NAMALWA (cell line): ENCODE measurements at regions not wholly inside any gene's neighbourhood (a gene's known extent, or its start where the extent isn't known, plus 50 kb on each side); places are given as distances from the start of the nearest gene placed in this dataset.
A peak's percentile ranks its signal among the peaks of the same experiment; 100 is the strongest.

Source experiments
- DNase-seq: peaks from one replicate; pipeline ENCODE4 v3.0.0-alpha.2; 2015; ENCODE audit warnings: low spot score

DNA sequence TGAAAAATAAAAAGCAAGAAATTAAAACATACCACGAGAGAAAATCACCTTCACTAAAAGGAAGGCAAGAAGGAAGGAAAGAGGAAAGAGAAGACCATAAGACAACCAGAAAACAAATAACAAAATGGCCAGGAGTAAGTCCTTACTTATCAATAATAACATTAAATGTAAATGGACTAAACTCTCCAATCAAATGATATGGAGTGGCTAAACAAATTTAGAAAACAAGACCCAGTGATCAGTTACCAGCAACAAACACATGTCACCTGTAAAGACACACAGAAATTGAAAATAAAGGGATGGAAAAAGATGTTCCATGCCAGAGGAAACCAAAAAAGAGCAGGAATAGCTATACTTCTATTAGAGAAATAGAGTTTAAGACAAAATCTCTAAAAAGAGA lies 85.0 kb upstream of the SLC38A4 start:
- no peak for DNase-seq

DNA sequence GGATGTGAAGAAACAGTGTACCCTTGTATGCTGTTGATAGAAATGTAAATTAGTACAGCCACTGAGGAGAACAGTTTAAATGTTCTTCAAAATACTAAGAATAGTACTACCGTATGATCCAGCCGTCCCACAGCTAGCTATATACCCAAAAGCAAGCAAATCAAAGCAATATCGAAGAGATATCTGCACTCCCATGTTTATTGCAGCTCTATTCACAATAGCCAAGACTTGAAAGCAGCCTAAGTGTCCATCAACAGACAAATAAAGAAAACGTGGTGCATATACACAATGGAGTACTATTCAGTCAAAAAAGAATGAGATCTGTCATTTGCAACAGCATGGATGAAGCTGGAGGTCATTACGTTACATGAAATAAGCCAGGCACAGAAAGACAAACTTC lies 88.5 kb upstream of the SLC38A4 start:
- DNase-seq, result no peak

DNA sequence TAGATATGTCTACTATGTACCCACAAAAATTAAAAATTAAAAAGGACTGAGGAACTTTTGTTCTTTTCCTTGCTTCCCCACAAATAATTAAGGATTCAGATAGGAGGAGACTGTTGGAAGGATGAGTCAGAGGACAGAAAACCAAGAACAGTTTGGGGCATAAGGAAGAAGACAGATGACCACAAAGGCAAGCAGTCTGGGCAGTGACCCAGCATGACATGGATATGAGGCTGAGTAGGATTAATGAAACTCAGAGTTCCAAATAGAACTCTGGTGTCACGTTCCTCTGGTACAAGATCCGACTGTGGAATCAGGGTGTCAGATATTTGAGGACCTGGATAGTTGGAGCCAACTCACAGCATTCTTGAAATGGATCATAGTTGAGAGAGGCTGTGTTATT lies 89.3 kb upstream of the SLC38A4 start:
- DNase-seq, result no peak

DNA sequence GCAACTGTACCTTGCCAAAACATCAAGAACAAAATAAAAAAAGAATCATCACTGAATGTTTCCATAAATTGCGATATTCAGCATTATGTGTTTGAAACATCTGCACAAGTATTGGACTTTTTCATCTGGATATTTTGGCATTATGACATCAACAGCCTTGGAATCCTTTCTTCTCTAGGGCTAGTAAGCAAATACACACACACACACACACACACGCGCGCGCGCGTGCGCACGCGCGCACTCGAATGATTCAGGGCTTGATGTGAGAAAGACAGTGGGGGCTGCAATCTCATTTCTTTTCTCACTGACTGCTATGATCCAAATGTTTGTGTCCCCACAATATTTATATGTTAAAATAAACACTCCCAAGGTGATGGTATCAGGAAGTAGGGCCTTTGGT lies 90.0 kb upstream of the SLC38A4 start:
- no peak for DNase-seq

DNA sequence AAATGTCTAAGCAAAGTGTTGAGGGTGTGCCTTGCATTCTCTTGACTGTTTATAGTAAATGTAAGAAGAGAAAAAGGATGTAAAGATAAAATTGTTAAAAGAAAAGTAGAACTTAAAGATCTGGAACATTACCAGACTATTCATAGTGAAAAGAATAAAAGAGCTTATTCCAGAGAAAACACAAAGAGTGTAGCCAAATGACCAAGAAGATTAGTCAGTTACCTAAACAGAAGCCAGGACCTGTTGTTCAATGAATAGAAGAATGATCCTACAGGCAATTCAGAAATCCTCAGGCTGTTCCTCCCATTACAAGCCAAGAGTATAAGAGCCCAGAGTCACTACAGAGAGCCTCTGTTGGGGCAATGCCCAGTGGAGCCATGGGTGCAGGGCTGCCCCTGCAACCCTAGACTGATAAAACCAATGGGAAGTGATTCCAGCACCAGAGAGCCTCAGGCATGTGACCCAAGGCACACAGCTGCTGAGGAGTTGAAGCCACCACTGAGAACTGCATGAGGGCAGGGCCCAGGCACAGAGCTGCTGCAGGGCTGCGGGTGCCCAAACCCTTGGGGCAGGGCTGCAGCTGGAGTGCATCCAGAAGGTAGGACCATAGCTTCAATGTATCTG lies 91.1 kb upstream of the SLC38A4 start:
- no peak for DNase-seq

DNA sequence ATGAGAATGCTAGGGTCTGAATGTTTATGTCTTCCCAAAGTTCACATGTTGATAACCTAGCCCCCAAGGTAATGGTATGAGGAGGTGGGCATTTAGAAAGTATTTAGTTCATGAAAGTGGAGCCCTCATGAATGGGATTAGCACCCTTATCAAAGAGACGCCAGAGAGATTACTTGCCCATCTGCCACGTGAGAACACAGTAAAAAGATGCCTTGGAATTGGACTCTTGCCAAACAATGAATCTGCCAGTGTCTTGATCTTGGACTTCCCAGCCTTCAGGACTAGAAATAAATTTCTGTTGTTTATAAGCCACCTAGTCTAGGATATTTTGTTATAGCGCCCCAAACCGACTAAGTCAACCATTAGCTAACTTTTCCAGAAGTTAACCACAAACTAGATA lies 92.0 kb upstream of the SLC38A4 start:
- no peak for DNase-seq

DNA sequence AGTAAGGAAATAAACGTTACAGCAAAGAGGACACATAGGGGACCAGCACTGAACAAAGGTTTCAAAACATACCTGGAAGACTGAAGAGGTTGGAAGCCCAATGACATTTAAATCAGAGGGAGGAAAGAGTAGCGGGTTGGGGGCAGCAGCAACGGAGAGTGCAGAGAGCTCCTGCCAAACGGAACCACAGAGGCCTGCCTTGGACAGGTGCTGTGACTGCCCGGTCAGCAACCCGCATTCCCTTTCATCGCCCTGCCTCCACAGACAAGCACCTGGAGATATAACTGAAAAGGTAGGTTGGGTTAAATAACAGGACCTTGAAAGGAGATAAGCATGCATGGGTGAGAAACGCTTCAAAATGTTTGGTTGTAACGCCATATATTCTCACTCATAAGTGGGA lies 92.8 kb upstream of the SLC38A4 start:
- DNase-seq, result no peak

DNA sequence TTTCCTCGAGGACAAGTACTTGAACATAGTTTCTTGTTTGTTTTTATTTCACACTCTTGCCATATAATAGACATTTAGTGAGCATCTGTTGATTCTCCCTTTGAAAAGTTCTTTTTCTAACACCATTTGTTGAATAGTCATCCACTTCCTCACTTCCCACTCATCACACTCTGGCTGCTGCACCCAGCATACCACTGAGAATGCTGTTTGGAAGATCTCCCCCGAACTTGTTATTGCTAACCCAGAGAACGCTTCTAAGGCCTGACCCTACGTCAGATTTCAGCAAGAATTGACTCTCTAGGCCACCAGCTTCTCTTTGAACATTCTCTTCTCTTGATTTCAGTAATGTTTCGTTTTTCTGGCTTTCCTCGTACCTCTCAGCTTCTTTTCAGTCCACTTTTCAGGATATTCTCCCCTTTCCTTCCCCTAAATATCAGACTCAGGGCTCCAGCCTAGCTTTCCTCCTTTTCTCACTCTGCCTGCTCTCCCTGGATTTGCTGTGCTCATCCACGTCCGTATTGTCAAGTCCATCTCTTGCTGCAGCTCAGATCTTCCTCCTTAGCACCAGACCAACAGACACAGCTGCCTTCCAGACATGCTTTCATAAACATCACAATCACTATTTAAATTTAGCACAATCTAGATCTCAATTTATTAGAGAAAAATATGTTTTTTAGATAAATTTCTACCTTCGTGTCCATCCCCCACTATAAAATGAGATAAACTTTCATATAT lies 94.0 kb upstream of the SLC38A4 start:
- no peak for DNase-seq

DNA sequence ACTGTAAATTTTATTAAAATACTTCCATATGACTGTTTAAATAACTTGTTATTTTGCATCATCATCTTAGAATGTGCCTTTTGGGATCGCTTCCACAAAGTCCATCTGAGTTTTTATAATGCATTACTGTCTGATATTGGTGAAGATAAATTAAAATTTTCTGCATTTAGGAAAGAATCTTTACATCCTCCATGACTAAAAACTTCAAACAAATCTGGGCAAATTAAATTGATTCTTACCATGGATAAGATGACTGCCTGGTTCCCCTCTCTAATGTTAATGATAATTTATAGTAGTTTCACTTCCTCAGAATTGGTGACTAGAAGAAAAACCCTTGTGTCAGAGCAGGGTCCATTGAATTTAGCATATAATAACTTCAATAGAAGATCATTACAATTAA lies 94.7 kb upstream of the SLC38A4 start:
- DNase-seq, result peak; percentile 6

DNA sequence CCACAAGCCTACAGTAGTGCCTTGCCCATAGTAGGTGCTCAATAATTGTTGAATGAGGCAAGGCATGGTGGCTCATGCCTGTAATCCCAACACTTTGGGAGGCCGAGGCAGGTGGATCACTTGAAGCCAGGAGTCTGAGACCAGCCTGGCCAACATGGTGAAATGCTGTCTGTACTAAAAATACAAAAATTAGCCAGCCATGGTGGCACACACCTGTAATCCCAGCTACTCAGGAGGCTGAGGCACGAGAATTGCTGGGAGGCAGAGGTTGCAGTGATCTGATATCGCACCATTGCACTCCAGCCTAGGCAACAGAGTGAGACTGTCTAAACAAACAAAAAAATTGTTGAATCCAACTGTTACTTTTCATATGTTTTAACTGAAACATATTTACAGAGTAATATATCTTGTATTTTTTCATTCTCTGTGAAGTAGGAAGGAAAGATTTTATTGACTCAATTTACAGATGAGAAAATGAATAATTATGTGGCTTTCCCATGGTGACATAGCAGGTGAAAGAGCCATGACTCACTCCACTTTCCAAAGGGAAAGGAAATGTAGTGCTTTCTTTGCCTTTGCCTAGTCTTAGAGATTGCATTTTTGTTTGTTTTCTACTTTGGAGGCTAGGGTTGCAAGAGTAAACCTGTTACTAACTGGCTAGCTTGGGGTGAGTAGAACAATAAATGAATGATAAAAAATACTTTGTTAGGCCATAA lies 95.4 kb upstream of the SLC38A4 start:
- DNase-seq, result no peak

DNA sequence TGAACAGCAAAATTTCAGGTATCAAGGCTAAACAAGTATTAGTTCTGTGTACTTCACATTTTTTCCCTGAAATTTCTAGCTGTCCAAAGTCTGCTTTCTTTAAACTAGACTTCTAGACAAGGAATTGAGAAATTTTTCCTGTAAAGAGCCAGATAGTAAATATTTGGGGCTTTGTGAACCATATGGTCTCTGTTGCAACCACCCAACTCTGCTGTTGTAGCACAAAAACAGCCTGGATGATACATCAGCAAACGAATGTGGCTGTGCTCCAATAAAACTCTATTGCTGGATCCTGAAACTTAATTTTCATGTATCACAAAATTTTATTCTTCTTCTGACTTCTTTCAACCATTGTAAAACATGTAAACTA lies 96.0 kb upstream of the SLC38A4 start:
- no peak for DNase-seq

DNA sequence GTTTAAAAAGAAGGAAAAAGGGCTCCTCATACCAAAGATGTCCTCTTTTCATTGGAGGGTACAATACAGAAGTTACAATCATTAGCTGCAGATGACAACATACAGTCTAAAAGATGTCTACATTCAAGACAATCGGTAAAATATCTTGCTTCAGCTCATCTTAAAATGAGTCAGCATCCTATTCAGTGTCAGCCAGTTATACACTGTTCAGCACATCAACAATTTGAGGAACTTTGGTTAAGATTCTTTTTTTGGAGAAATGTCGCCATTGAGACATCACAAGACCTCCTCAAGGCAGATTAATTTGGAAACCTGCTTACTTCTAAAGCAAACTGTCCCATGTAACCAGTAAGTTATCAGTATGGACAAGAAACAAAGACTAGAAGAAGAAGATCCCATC lies 100.7 kb upstream of the SLC38A4 start:
- DNase-seq, result no peak

DNA sequence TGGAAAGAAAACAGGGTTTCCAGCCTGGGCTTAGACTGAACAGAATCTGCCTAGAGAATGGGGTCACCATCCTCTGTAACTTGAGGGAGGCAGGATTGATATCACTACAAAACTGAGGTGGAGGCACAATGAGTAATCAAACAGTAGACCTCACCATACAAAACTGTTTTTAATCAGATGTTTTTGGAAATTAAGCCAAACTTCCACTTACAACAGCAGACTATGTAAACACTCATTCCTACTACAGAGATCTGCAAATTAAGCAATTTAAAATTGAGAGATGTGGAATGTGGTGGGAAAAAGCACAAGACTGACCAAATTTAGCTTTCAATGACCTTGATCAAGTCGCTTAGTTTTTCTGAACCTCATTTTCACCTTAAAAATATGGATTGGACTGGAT lies 104.3 kb upstream of the SLC38A4 start:
- DNase-seq, result no peak

DNA sequence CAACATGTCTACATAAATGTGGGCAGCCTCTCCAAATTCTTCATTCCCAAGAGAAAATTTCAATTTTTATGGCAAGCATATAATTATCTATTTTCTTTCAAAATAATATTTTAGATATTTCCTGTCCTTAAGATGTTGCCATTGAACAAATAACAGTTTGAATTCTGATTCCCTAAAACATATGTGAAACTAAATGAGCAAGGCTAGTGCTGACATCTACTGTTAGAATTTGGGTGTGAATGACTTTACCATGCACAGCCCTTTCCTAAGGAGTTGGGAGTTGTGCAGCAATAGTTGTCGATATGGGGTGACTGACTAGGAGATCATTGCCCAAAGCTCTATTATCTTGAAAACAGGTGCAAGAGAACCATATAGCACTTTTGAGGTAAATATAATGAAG lies 108.2 kb upstream of the SLC38A4 start:
- DNase-seq, result peak; percentile 41

DNA sequence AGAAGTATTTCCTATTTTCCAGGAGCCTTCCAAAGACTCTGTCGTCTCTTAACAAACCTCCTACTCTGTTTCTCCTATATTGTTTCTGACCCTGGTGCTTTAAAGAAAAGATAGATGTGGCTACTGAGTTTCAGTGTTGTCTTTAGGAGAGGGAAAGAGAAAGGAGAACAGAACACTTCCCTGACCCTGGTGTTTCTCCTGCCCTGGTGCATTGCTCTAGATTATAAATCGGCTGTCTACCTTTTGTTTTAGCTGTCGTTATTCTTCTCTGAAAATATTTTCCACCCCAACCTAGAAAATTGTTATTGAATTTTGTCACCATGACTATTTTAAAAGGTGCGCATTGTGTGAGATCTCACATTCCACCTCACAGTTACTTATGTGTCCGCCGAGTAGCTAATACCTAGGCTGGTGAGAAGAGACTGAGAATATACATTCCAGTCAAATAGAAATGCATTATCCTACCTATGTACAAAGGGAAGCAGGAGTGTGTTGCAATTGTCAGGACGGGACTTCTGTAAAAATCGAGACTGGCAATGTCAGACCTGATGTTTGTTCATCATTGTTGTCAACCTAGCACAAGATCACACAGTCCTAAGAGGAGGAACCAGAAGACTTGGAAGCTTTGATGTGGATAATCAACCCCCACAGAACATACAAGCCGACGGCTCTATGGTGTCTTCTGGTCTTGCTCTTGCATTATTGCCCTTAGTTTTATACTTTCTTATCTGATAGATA lies 108.7 kb upstream of the SLC38A4 start:
- no peak for DNase-seq

DNA sequence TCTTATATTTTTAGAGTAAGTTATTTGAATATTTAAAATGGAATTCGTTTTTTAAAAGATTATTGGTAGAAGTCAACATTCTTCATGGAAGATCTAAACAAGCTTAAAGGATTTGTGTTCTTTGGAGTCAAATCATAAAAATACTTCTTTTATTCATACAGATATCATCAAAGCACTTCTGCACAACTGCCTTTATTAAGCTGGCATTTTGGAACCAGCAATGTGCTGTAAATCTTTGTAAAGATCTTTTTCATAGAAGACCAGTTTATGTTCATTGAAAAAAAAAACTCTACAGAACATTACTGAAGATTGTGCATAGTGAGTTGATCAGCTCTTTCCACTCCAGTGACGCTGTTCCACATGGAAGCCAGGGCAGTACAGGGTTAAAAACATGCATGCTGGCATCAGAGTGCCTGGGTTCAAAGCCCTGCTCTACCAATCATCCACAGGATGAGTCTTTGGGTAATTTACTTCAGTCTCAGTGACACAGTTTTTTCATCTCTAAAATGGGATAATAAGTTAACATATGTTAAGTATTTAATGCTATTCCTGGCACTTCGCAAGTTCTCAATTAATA lies 109.6 kb upstream of the SLC38A4 start:
- DNase-seq, result no peak

DNA sequence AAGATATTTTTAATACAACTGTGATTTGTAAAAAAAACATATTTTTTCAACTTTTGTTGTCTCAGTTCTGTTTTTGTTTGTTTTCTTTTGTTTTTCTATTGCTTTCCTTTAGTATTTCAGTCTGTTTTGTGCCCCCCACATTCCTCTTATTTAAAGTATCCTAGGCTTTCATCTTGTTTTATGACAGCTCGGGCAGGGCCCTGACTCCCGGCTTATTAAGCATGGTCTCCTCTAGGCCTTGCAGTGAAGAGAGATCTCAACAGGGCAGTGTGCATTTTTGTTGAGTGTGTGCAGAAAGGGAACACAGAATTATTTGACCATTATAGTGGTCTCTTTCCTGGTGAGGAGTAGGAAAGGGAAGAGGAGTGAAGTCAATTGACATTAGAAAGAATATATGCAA lies 110.2 kb upstream of the SLC38A4 start:
- DNase-seq, result no peak

DNA sequence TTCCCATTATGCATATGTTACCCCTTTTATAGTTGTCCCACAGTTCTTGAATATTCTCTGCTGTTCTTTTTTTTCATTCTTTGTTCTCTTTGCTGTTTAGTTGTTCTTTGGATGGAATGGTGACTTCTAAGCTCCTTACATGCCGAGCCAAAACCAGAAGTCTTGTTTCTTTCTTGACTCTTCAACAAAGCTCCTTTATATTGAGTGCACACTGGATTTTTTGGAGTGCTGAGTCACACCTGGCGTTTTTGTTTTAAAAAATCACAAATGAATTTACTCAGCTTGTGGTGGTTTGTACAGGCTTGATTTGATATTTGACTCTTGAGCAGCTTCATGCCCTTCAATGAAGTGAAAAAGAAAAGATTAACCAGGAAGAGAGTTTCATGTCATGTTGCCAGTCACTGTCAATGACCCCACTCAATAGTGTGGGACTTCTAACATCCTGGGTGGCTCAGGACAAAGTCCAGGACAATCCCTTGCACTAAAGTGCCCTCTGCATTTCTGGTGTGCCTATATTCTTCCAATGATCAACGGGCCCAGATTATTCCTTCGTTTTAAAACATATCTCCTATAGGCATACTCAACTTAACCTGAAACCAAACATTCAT lies 112.4 kb upstream of the SLC38A4 start:
- no peak for DNase-seq

DNA sequence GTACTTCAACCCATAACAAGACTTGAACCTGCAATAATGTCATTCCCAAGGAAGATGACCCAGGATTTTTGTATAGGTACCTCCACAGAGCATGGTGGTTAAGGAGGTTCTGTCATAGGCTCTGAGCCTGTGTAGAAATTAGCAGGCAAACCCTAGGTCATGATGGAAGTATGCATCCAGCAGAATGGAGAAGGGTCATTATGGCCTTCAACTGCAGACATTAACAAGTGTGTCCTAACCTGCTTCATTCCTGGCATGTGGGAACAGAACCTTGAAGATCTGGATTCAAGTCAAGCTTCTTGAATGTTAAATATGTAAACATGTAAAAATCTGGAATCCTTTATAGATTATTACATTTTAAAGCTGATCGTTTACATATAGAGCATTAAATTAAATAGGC lies 116.2 kb upstream of the SLC38A4 start:
- no peak for DNase-seq

DNA sequence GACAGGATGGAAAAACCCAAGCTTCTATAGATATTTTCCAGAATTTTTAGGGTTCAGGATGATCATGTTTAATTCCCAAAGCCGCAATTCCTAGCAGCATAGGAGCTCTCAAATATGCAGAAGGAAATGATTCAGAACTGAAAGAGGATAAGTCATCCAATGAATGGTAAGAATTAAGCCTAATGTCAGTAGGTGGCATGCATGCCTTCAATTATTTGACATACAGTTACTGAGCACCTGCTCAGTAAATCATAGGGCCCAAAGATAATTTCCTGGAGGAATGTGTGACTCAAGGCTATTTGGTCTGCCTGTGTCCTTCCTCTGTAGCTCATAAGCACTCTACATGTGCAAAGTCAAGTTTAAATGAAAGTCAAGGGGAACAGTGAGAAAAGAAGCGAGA lies 116.8 kb upstream of the SLC38A4 start:
- DNase-seq, result no peak

DNA sequence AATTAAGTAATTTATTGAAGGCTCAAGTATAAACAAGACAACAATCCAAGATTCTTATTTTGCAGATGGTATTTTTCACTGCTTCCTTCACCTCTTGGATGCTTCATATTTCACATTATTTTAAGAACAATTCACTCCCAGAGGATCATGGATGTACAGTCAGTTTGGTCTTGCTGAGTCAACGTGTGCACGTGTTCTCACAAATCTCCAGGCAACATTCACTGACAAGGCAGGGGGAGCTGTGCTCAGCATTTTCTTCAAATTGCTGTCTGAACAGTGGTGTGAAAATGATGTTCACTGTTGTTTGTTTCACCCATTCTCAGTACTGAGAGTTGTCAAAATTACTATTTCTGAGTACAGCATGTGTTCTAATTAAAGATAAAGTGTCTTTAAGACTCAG lies 118.3 kb upstream of the SLC38A4 start:
- DNase-seq, result peak; percentile 2

DNA sequence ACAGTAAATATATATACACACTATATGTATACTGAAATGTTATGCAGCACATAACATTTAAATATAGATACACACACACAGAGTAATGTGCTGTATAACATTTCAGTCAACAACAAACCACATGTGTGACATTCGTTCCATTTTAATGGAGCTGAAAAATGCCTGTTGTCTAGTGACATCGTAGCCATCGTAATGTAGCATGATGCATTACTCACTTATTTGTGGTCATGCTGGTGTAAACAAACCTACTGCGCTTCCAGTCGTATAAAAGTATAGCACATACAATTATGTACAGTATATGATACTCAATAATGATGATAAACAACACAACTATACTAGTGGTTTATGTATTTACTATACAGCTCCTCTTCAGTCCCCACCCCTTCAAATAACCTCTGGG lies 119.0 kb upstream of the SLC38A4 start:
- no peak for DNase-seq
